ENCODE measurements at regions not wholly inside any gene's neighbourhood (a gene's known extent, or its start where the extent isn't known, plus 50 kb on each side); places are given as distances from the start of the nearest gene placed in this dataset.

DNA sequence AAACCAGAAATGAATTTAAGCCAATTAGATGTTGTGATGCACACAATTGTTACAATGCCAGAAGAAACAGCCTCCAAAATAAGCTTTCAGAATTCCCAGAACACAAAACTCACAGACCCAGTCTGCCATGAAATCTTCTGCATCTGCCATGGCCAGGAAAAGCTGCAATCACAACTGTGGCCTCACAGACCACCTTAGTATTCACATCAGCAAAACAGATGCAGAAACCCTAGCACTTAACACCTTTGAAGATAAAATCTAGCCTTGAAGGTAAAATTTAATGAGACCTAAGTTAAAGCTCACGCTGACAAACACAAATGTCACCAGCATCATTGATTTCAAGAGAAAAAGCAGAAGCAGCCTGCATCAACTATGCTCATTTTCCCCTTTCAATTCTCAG lies 566.8 kb upstream of the TMPRSS15 start:
- TF ChIP-seq CREB1 (IDR thresholded peaks at IDR 0.05; ENCODE audit: low read depth) (no peak), TAF1 (IDR thresholded peaks at IDR 0.05; ENCODE audit: low read depth) (no peak), RAD21 (IDR thresholded peaks at IDR 0.05; ENCODE audit: low read depth) (no peak), NFIC (IDR thresholded peaks at IDR 0.05) (no peak), ZBTB7A (IDR thresholded peaks at IDR 0.05; ENCODE audit: low read depth) (no peak), EGR1 (IDR thresholded peaks at IDR 0.05) (no peak)
- TF ChIP-seq, protein P1, sequence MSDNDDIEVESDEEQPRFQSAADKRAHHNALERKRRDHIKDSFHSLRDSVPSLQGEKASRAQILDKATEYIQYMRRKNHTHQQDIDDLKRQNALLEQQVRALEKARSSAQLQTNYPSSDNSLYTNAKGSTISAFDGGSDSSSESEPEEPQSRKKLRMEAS (IDR thresholded peaks at IDR 0.05), result no peak
- TF ChIP-seq, protein P2, sequence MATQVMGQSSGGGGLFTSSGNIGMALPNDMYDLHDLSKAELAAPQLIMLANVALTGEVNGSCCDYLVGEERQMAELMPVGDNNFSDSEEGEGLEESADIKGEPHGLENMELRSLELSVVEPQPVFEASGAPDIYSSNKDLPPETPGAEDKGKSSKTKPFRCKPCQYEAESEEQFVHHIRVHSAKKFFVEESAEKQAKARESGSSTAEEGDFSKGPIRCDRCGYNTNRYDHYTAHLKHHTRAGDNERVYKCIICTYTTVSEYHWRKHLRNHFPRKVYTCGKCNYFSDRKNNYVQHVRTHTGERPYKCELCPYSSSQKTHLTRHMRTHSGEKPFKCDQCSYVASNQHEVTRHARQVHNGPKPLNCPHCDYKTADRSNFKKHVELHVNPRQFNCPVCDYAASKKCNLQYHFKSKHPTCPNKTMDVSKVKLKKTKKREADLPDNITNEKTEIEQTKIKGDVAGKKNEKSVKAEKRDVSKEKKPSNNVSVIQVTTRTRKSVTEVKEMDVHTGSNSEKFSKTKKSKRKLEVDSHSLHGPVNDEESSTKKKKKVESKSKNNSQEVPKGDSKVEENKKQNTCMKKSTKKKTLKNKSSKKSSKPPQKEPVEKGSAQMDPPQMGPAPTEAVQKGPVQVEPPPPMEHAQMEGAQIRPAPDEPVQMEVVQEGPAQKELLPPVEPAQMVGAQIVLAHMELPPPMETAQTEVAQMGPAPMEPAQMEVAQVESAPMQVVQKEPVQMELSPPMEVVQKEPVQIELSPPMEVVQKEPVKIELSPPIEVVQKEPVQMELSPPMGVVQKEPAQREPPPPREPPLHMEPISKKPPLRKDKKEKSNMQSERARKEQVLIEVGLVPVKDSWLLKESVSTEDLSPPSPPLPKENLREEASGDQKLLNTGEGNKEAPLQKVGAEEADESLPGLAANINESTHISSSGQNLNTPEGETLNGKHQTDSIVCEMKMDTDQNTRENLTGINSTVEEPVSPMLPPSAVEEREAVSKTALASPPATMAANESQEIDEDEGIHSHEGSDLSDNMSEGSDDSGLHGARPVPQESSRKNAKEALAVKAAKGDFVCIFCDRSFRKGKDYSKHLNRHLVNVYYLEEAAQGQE (IDR thresholded peaks at IDR 0.05; ENCODE audit: low read depth), result no peak
- TF ChIP-seq, protein P3, sequence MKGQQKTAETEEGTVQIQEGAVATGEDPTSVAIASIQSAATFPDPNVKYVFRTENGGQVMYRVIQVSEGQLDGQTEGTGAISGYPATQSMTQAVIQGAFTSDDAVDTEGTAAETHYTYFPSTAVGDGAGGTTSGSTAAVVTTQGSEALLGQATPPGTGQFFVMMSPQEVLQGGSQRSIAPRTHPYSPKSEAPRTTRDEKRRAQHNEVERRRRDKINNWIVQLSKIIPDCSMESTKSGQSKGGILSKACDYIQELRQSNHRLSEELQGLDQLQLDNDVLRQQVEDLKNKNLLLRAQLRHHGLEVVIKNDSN (IDR thresholded peaks at IDR 0.05), result no peak
